ENCODE measurements at regions not wholly inside any gene's neighbourhood (a gene's known extent, or its start where the extent isn't known, plus 50 kb on each side); places are given as distances from the start of the nearest gene placed in this dataset.

GRCh38 chr7:85673876-85674275 is 487.0 kb upstream of the SEMA3D start:
- TF ChIP-seq EZH2 (IDR thresholded peaks at IDR 0.05; ENCODE audit: borderline replicate concordance, low read length) = no peak
- TF ChIP-seq, protein P1, sequence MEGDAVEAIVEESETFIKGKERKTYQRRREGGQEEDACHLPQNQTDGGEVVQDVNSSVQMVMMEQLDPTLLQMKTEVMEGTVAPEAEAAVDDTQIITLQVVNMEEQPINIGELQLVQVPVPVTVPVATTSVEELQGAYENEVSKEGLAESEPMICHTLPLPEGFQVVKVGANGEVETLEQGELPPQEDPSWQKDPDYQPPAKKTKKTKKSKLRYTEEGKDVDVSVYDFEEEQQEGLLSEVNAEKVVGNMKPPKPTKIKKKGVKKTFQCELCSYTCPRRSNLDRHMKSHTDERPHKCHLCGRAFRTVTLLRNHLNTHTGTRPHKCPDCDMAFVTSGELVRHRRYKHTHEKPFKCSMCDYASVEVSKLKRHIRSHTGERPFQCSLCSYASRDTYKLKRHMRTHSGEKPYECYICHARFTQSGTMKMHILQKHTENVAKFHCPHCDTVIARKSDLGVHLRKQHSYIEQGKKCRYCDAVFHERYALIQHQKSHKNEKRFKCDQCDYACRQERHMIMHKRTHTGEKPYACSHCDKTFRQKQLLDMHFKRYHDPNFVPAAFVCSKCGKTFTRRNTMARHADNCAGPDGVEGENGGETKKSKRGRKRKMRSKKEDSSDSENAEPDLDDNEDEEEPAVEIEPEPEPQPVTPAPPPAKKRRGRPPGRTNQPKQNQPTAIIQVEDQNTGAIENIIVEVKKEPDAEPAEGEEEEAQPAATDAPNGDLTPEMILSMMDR (IDR thresholded peaks at IDR 0.05; ENCODE audit: low read length) = no peak

Data from OCI-LY1 (cell line).